OCI-LY7 (cell line): ENCODE measurements at regions not wholly inside any gene's neighbourhood (a gene's known extent, or its start where the extent isn't known, plus 50 kb on each side); places are given as distances from the start of the nearest gene placed in this dataset.

Source experiments
- BruUV-seq: library from RNA; stranded (reverse); fragments of 400-500 nt; replicated peaks from 2 replicates; lab custom pipeline; 2021; lab: Mats Ljungman, UMichigan
- CTCF ChIA-PET: fragments of 300-600 bp; sonication (Branson Sonifier 250); formaldehyde crosslinking; loops from one replicate; lab custom pipeline; 2022; ENCODE audit warnings: antibody characterized with exemption; ENCODE audit not compliant: unreplicated experiment; lab: Charles Lee
- POLR2A ChIA-PET: fragments of 300-600 bp; sonication (Branson Sonifier 250); formaldehyde crosslinking; loops from one replicate; lab custom pipeline; 2022; ENCODE audit warnings: antibody characterized with exemption; lab: Charles Lee
- DNase-seq: peaks from one replicate; pipeline ENCODE4 v3.0.0-alpha.2; 2015; ENCODE audit warnings: low spot score
- H2AFZ ChIP-seq: fragments of 200-600 bp; sonication (generic), shearing (Covaris generic); 2 replicates; pipeline ENCODE4 v1.6.1; 2014; ENCODE audit warnings: mild to moderate bottlenecking, antibody characterized with exemption, low read length, moderate library complexity
- H3K27ac ChIP-seq: fragments of 200-600 bp; sonication (generic); 2 replicates; pipeline ENCODE4 v1.5.1; 2014; ENCODE audit warnings: mixed run types, low read depth, mild to moderate bottlenecking, moderate library complexity, low read length, inconsistent platforms; ENCODE audit not compliant: poor library complexity, severe bottlenecking
- H3K36me3 ChIP-seq: fragments of 200-600 bp; sonication (generic); 2 replicates; pipeline ENCODE4 v1.6.1; 2014; ENCODE audit warnings: mild to moderate bottlenecking, antibody characterized with exemption, low read length, moderate library complexity, mixed read lengths; ENCODE audit not compliant: insufficient read depth
- H3K4me1 ChIP-seq: fragments of 200-600 bp; sonication (generic); 2 replicates; pipeline ENCODE4 v1.5.1; 2014; ENCODE audit warnings: mild to moderate bottlenecking, low read length; ENCODE audit not compliant: insufficient read depth, poor library complexity, severe bottlenecking
- H3K4me2 ChIP-seq: fragments of 200-600 bp; sonication (generic); 2 replicates; pipeline ENCODE4 v1.6.1; 2014; ENCODE audit warnings: mild to moderate bottlenecking, low read length
- H3K4me3 ChIP-seq: fragments of 200-600 bp; sonication (generic); 2 replicates; pipeline ENCODE4 v1.5.1; 2014; ENCODE audit warnings: mild to moderate bottlenecking, low read depth, low read length; ENCODE audit not compliant: poor library complexity, severe bottlenecking
- H3K79me2 ChIP-seq: fragments of 200-600 bp; sonication (generic); 2 replicates; pipeline ENCODE4 v1.6.1; 2016; ENCODE audit warnings: low read depth, mild to moderate bottlenecking, low read length, moderate library complexity, mixed read lengths; ENCODE audit not compliant: insufficient read depth
- H3K9me2 ChIP-seq: fragments of 200-600 bp; sonication (generic); 2 replicates; pipeline ENCODE4 v1.6.1; 2016; ENCODE audit warnings: mild to moderate bottlenecking, low read length, mixed read lengths; ENCODE audit not compliant: insufficient read depth
- H3K9me3 ChIP-seq: fragments of 200-600 bp; sonication (generic); 2 replicates; pipeline ENCODE4 v1.6.1; 2014; ENCODE audit warnings: mild to moderate bottlenecking, mixed run types, low read length, mixed read lengths
- H4K20me1 ChIP-seq: fragments of 200-600 bp; sonication (generic); 2 replicates; pipeline ENCODE4 v1.6.1; 2014; ENCODE audit warnings: mild to moderate bottlenecking, antibody characterized with exemption, low read length, moderate library complexity, mixed read lengths; ENCODE audit not compliant: insufficient read depth
- CTCF ChIP-seq: fragments of 200-600 bp; sonication (generic); conservative IDR thresholded peaks from 2 replicates; pipeline ENCODE4 v1.5.1; 2014; ENCODE audit warnings: mild to moderate bottlenecking, antibody characterized with exemption, low read length, moderate library complexity, mixed read lengths
- EZH2phosphoT487 ChIP-seq: fragments of 200-600 bp; sonication (generic); IDR thresholded peaks from 2 replicates; pipeline ENCODE4 v1.6.1; 2018; ENCODE audit warnings: low read depth, borderline replicate concordance, mild to moderate bottlenecking, mixed run types, antibody characterized with exemption, low read length, moderate library complexity, mixed read lengths
- intact Hi-C: fragments of 100-400 bp; cut with micrococcal nuclease; formaldehyde crosslinking; loops from one replicate; pipeline ENCODE4 v1.10.0; 2022; ENCODE audit not compliant: unreplicated experiment

- Histone ChIP-seq H3K36me3 (no peaks in the 10 kb centered on the region), H3K4me1 (no peaks in the 10 kb centered on the region), H3K79me2 (no peaks in the 10 kb centered on the region), H2AFZ (no peak overlapping the region), H3K9me2 (no peaks in the 10 kb centered on the region), H3K9me3 (no peaks in the 10 kb centered on the region), H3K27ac (no peak overlapping the region), H4K20me1 (no peaks in the 10 kb centered on the region), H3K4me3 (no peak overlapping the region), H3K4me2 (no peak overlapping the region)
- BruUV-seq = no TSS peak
- no peak for DNase-seq
- POLR2A ChIA-PET = no interaction called here
- CTCF ChIA-PET = no interaction called here
- TF ChIP-seq EZH2phosphoT487 = no peak
- TF ChIP-seq CTCF = no peak
- intact Hi-C loops = no loop called here
These were observed 823.2 kb downstream of the TLE1 start for GRCh38 chr9:80866121-80866520.

GRCh38 chr9:80843028-80843427, 846.3 kb downstream of the TLE1 start:
- H2AFZ ChIP-seq = no peak overlapping the region

More at GRCh38 chr9:80843028-80843427, 846.3 kb downstream of the TLE1 start:
- Histone ChIP-seq H3K27ac (no peak overlapping the region), H4K20me1 (no peaks in the 10 kb centered on the region), H3K4me2 (no peak overlapping the region), H3K9me2 (no peaks in the 10 kb centered on the region), H3K79me2 (no peaks in the 10 kb centered on the region), H3K4me1 (no peaks in the 10 kb centered on the region), H3K9me3 (no peaks in the 10 kb centered on the region), H3K4me3 (no peak overlapping the region), H3K36me3 (no peaks in the 10 kb centered on the region)
- no TSS peak for BruUV-seq
- no peak for DNase-seq
- intact Hi-C loops = no loop called here
- CTCF ChIA-PET = no interaction called here
- TF ChIP-seq CTCF (no peak), EZH2phosphoT487 (no peak)
- POLR2A ChIA-PET = interaction anchor here (0.6 to 0.7 kb wide), 4 partner anchors 30 to 1499 kb away, joined by 3 to 5 read pairs (median 3); no protein-coding TSS in a partner anchor
